OCI-LY1 (cell line): ENCODE measurements at regions not wholly inside any gene's neighbourhood (a gene's known extent, or its start where the extent isn't known, plus 50 kb on each side); places are given as distances from the start of the nearest gene placed in this dataset.

Experiments used
- CTCF ChIP-seq: fragments of 200-600 bp; sonication (generic), shearing (Covaris generic); IDR thresholded peaks from 2 replicates; pipeline ENCODE4 v1.5.1; 2017; ENCODE audit warnings: mild to moderate bottlenecking, antibody characterized with exemption, low read length, moderate library complexity, mixed read lengths
- EZH2 ChIP-seq: fragments of 200-600 bp; sonication (generic), shearing (Covaris generic); IDR thresholded peaks from 2 replicates; pipeline ENCODE4 v1.8.0; 2017; ENCODE audit warnings: borderline replicate concordance, mixed run types, mild to moderate bottlenecking, antibody characterized with exemption, low read length, moderate library complexity, mixed read lengths

DNA sequence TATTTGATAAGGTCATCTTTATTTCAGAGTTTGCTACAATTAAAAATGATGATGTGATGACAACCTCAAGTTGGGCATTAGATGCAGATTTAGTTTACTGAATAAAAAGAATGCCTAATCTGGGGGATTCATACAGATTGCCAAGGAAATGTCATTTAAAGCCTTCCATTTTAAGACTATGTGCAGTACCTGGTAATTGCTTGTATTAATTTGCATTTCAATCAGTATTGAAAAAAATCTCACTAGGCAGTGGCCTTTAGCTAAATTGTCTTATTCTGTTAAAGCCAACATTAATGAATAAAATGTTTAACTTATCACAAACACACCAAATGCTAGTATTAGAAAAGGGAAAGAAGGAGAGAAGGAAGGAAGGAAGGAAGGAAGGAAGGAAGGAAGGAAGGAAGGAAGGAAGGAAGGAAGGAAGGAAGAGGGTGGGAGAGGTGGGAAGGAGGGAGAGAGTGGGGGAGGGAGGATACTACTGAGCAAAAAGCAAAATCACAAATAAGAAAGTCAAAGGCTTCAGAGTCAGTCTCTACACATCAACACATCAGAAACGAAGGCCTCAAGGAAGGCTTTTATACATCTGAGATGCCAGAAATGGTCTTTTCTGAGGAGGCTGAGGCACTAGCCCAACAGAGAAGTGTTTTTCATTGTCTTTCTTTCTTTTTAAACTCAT lies 271.1 kb upstream of the CLEC14A start:
- no peak for TF ChIP-seq CTCF
- TF ChIP-seq EZH2: no peak
